MM.1S (cell line): ENCODE measurements at regions not wholly inside any gene's neighbourhood (a gene's known extent, or its start where the extent isn't known, plus 50 kb on each side); places are given as distances from the start of the nearest gene placed in this dataset.

Experiments used
- DNase-seq: peaks from one replicate; pipeline ENCODE4 v3.0.0-alpha.2; 2015
- H2AFZ ChIP-seq: fragments of 300-600 bp; sonication (generic); 2 replicates; pipeline ENCODE4 v1.6.0; 2016; ENCODE audit warnings: antibody characterized with exemption, low read length
- H3F3A ChIP-seq: fragments of 300-600 bp; sonication (generic); 2 replicates; pipeline ENCODE4 v1.6.1; 2016; ENCODE audit warnings: mild to moderate bottlenecking, antibody characterized with exemption, low read length, moderate library complexity, mixed read lengths; ENCODE audit not compliant: insufficient read depth
- H3K27ac ChIP-seq: fragments of 300-600 bp; sonication (generic); 2 replicates; pipeline ENCODE4 v1.5.1; 2016; ENCODE audit warnings: mild to moderate bottlenecking, low read length
- H3K27me3 ChIP-seq: fragments of 300-600 bp; sonication (generic); replicated peaks from 2 replicates; pipeline ENCODE4 v1.6.0; 2016; ENCODE audit warnings: low read length; ENCODE audit not compliant: insufficient read depth
- H3K36me3 ChIP-seq: fragments of 300-600 bp; sonication (generic); replicated peaks from 2 replicates; pipeline ENCODE4 v1.6.1; 2016; ENCODE audit warnings: mild to moderate bottlenecking, low read length, mixed read lengths; ENCODE audit not compliant: insufficient read depth
- H3K4me1 ChIP-seq: fragments of 300-600 bp; sonication (generic); 2 replicates; pipeline ENCODE4 v1.6.1; 2016; ENCODE audit warnings: low read length, mixed read lengths
- H3K4me2 ChIP-seq: fragments of 300-600 bp; sonication (generic); 2 replicates; pipeline ENCODE4 v1.6.0; 2016; ENCODE audit warnings: low read depth, low read length
- H3K4me3 ChIP-seq: fragments of 300-600 bp; sonication (generic); 2 replicates; pipeline ENCODE4 v1.5.1; 2016; ENCODE audit warnings: low read length, mixed read lengths
- H3K79me2 ChIP-seq: fragments of 300-600 bp; sonication (generic); 2 replicates; pipeline ENCODE4 v1.6.1; 2016; ENCODE audit warnings: mixed run types, low read length, mixed read lengths
- H3K9ac ChIP-seq: fragments of 300-600 bp; sonication (generic); 2 replicates; pipeline ENCODE4 v1.6.1; 2016; ENCODE audit warnings: low read length, mixed read lengths
- H3K9me2 ChIP-seq: fragments of 300-600 bp; sonication (generic); replicated peaks from 2 replicates; pipeline ENCODE4 v1.6.1; 2016; ENCODE audit warnings: mild to moderate bottlenecking, low read length, mixed read lengths; ENCODE audit not compliant: insufficient read depth
- H3K9me3 ChIP-seq: fragments of 300-600 bp; sonication (generic); replicated peaks from 2 replicates; pipeline ENCODE4 v1.6.1; 2016; ENCODE audit warnings: mild to moderate bottlenecking, low read length, mixed read lengths; ENCODE audit not compliant: insufficient read depth
- H4K20me1 ChIP-seq: fragments of 300-600 bp; sonication (generic); 2 replicates; pipeline ENCODE4 v1.6.1; 2016; ENCODE audit warnings: mild to moderate bottlenecking, low read length, moderate library complexity, mixed read lengths; ENCODE audit not compliant: insufficient read depth
- CTCF ChIP-seq: fragments of 300-600 bp; sonication (generic); IDR thresholded peaks from 2 replicates; pipeline ENCODE4 v1.5.1; 2016; ENCODE audit warnings: antibody characterized with exemption, low read length, mixed read lengths
- EZH2 ChIP-seq: fragments of 300-600 bp; sonication (generic); optimal IDR thresholded peaks from 2 replicates; pipeline ENCODE3; 2017; ENCODE audit warnings: low read depth, mild to moderate bottlenecking, antibody characterized with exemption, low read length, mixed read lengths
- EZH2phosphoT487 ChIP-seq: fragments of 300-600 bp; sonication (generic); IDR thresholded peaks from 2 replicates; pipeline ENCODE4 v1.6.1; 2018; ENCODE audit warnings: antibody characterized with exemption, low read length

- Histone ChIP-seq H3K27me3 (no peaks in the 10 kb centered on the region), H3K9ac (no peak overlapping the region), H3K9me3 (no peaks in the 10 kb centered on the region), H3F3A (no peaks in the 10 kb centered on the region), H3K9me2 (no peaks in the 10 kb centered on the region), H4K20me1 (no peaks in the 10 kb centered on the region), H2AFZ (no peak overlapping the region), H3K79me2 (no peaks in the 10 kb centered on the region), H3K36me3 (no peaks in the 10 kb centered on the region), H3K4me1 (no peaks in the 10 kb centered on the region), H3K4me3 (no peak overlapping the region), H3K27ac (no peak overlapping the region), H3K4me2 (no peak overlapping the region)
- no peak for DNase-seq
- TF ChIP-seq CTCF (no peak), EZH2 (no peak), EZH2phosphoT487 (no peak)
Observed at GRCh38 chr2:18483896-18484295, 76.6 kb downstream of the RDH14 start.

- Histone ChIP-seq H3K79me2 (no peaks in the 10 kb centered on the region), H3K9me2 (no peaks in the 10 kb centered on the region), H3K4me2 (no peak overlapping the region), H3K4me1 (no peaks in the 10 kb centered on the region), H2AFZ (no peak overlapping the region), H3K36me3 (no peaks in the 10 kb centered on the region), H4K20me1 (no peaks in the 10 kb centered on the region), H3K9me3 (no peaks in the 10 kb centered on the region), H3K27ac (no peak overlapping the region), H3F3A (no peaks in the 10 kb centered on the region), H3K9ac (no peak overlapping the region), H3K27me3 (no peaks in the 10 kb centered on the region), H3K4me3 (no peak overlapping the region)
- no peak for TF ChIP-seq CTCF
- no peak for TF ChIP-seq EZH2
- no peak for TF ChIP-seq EZH2phosphoT487
- DNase-seq: no peak
Observed at GRCh38 chr2:18482666-18483065, 77.8 kb downstream of the RDH14 start.

- Histone ChIP-seq H3K36me3 (no peaks in the 10 kb centered on the region), H2AFZ (no peak overlapping the region), H3K9ac (no peak overlapping the region), H3K4me2 (no peak overlapping the region), H3K9me2 (no peaks in the 10 kb centered on the region), H3K4me3 (no peak overlapping the region), H3K27ac (no peak overlapping the region), H3K27me3 (no peaks in the 10 kb centered on the region), H3K4me1 (no peaks in the 10 kb centered on the region), H3K9me3 (no peaks in the 10 kb centered on the region), H4K20me1 (no peaks in the 10 kb centered on the region), H3K79me2 (no peaks in the 10 kb centered on the region), H3F3A (no peaks in the 10 kb centered on the region)
- no peak for DNase-seq
- no peak for TF ChIP-seq CTCF
Observed at GRCh38 chr2:18479947-18480369, 80.5 kb downstream of the RDH14 start.

GRCh38 chr2:18477293-18477692 is 83.2 kb downstream of the RDH14 start:
- Histone ChIP-seq H3K9ac (no peak overlapping the region), H3K27me3 (no peaks in the 10 kb centered on the region), H3K4me3 (no peak overlapping the region), H3K9me3 (no peaks in the 10 kb centered on the region), H3K4me1 (no peaks in the 10 kb centered on the region), H3K9me2 (no peaks in the 10 kb centered on the region), H3F3A (no peaks in the 10 kb centered on the region), H2AFZ (no peak overlapping the region), H3K79me2 (no peaks in the 10 kb centered on the region), H3K36me3 (no peaks in the 10 kb centered on the region), H3K4me2 (no peak overlapping the region), H4K20me1 (no peaks in the 10 kb centered on the region), H3K27ac (no peak overlapping the region)
- no peak for DNase-seq
- TF ChIP-seq EZH2phosphoT487: no peak
- no peak for TF ChIP-seq CTCF
- no peak for TF ChIP-seq EZH2
